HG02678 (cell line): ENCODE measurements at regions not wholly inside any gene's neighbourhood (a gene's known extent, or its start where the extent isn't known, plus 50 kb on each side); places are given as distances from the start of the nearest gene placed in this dataset.
"Not testable (repeated sequence)": the region's sequence is repeated elsewhere in the genome, so short reads cannot be mapped to it uniquely, and the experiment has no call there.

ENCODE experiments used
- ATAC-seq: cut with Tn5 transposase; IDR thresholded peaks from one replicate; pipeline ENCODE4 v1.9.1; 2021; ENCODE audit warnings: mild to moderate bottlenecking, moderate library complexity; ENCODE audit not compliant: unreplicated experiment

DNA sequence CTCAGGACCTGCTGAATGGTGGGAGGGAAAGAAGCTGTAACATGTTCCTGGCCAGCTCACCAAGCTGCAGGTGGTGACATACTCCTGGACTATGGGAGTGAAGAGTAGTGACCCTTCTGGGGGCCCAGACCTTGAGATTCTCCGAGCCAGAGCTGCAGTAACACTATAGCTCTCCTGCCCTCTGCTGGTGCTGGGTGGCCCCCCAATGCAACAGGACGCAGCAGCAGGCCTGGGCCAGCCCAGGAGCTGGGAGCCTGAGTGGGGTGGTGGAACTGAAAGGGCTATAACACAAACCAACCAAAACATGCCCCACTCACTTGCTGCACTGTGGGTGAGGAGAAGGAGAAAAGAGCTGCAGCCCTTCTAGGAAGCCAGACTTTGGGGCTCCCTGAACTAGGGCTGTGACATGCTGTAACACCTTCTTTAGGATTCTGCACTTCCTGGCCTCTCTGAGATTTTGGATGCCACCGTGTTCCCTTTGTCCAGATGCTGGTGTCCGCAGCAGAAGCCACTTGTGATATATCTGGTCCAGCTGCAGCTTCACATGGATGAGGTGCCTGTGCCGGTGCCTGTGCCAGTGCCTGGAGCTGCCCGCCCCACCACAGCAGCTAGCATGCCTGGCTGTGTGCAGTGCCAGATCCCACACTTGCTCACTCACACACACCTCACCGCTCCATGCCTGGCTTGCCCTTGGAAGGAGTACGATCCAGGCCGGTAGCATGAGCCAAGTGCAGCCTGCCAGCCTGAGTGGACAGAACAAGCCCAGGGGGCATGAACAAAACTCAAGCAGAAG is 636.8 kb upstream of the KCNMB2 start:
- ATAC-seq: no peak

- ATAC-seq: no peak
Observed at GRCh38 chr3:177902876-177903275, 633.4 kb upstream of the KCNMB2 start.

DNA sequence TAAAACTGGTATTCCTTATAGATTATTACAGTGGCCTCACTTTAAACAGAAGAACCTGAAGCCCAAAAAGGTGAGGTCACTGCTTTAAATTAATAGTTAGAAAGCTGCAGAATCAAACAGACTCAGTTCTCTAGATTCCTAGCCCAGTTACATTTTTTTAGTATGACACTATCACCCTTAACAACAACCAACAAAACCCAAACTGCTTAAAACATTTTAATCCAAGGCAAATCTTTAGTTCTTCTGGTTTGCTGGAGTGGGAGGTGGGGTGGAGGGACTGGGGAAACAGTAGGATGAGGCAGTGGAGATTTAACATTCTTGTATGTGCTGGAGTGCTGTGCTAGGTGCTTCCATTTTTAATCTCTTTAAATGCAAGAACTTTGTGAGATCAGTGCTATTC is 631.6 kb upstream of the KCNMB2 start:
- ATAC-seq: no peak

GRCh38 chr3:177905173-177906125 is 630.8 kb upstream of the KCNMB2 start:
- ATAC-seq: no peak

DNA sequence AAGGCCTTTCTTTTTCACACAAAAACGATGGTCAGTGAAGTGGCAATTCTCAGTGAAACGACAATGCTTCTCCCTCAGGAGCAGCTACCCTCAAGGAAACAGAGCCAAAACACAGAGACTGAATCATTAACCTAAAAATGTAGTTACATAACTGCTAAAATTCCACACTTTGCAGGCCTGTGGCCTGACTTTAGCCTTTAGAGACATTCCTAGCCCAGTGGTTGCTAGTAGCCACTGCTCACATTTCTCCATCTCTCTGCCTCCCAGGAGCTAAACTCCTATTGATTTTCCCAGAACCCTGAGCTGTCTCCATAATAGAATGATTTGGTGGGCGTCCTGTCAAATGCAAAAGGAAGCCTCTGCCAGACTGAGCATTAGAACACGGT is 630.1 kb upstream of the KCNMB2 start:
- no peak for ATAC-seq

DNA sequence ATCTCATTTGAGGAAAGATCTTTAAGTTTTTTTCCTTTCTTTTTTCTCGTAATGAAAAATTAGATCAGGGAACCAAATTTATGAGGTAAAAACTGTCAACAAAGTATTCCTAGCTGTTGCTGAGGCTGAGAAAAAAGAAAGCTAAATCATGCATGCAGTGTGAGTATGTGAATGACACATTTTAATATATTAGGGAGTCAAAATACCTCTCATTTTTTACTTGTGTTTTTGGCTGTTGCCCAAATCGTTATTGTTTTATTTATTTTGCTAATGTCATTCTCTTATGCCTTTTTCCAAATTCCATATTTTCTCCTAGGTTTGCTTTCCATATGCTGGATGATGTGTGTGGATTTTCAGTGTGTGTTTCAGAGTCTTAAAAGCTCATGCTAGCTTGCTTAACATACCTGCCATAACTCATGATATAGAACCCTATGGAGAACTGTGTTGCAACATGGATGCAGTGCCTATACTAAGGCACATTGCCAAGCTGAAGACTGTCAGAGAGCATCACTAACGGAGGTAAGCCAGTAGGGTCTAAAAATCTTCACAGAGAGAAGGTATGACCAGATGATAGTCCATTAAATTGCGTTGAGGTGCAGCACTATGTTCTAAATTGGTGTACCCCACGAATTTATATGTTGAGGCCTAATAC is 629.5 kb upstream of the KCNMB2 start:
- ATAC-seq: no peak

DNA sequence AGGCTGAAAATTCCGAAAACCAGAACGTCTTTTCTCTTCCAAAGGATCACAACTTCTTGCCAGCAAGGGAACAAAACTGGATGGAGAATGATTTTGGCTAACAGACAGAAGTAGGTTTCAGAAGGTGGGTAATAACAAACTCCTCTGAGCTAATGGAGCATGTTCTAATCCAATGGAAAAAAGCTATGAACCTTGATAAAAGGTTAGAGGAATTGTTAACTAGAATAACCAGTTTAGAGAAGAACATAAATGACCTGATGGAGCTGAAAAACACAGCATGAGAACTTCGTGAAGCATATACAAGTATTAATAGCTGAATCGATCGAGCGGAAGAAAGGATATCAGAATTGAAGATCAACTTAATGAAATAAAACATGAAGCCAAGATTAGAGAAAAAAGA is 626.7 kb upstream of the KCNMB2 start:
- ATAC-seq: not testable (repeated sequence)

- ATAC-seq: no peak
Observed at GRCh38 chr3:177914224-177914623, 622.0 kb upstream of the KCNMB2 start.

DNA sequence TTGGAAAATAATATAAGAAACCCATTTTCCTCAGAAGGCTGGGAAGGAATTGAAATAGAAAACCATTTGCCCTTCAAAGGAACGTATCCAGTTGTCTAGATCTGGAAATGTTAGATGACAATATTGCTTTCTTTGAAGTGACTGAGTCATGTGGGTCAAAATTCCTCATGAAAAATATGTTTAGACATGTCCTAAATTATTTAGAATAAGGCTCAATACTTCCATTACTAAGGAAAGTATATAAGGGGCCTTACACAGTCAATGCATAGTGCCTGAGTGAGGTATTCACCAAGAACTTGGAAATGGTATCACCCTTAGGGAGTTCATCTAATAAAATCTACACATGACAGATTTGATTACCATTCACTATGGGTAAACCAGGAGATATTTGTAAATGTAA is 619.8 kb upstream of the KCNMB2 start:
- ATAC-seq: no peak

- ATAC-seq: no peak
Observed at GRCh38 chr3:177917234-177917861, 618.9 kb upstream of the KCNMB2 start.

- ATAC-seq: no peak
Observed at GRCh38 chr3:177921153-177921552, 615.1 kb upstream of the KCNMB2 start.

- ATAC-seq: no peak
Observed at GRCh38 chr3:177924261-177924660, 612.0 kb upstream of the KCNMB2 start.

DNA sequence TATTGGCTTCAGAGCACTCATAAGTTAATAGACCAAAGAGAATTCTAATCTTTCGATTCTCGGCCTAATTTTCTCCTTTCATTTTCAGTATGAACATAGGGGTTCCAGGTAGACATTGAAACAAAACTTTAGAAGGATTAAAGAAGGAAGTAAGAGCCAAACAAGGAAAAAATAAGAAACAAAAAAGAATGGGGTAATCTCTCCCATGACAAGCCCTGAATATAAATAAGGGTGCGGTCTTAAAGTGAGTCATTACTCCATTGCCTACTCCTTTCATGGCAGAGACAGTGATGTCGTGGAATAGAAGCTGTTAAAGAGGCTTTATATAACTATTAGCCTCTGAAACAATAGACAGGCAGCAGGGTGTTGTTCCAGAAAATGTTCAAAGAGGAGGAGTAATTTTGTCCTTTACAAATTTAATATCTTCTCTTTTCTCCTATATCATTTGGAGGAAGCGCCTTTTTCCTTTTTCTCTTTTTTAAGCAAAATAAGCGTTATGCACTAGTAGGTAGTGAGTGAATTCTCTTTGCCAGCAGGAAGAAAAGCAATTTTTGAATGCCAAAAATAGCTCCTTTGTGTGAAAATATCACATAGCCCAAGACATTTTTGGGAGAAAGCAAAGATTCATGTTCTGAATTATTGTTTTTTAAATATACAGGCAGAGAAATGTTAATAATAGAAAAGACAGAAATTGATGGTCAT is 607.9 kb upstream of the KCNMB2 start:
- ATAC-seq: peak; percentile 80

- ATAC-seq: no peak
Observed at GRCh38 chr3:177929310-177929709, 606.9 kb upstream of the KCNMB2 start.

DNA sequence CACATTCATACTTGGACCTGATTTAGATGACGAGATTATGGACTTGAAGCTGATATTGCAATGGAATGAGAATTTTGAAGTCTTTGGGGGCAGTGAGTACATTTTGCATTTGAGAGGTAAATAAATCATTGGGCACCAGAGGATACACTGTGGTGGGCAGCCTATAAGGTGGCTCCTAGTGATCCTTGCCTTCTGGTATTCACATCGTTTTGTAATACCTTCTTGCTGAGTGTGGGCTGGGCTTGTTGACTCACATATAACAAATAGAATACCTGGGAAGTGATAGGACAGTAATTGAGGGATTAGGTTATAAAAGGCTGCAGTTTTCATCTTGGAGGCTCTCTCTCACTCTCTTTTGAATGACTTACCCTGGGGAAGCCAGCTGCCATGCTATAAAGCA is 605.5 kb upstream of the KCNMB2 start:
- ATAC-seq: no peak

DNA sequence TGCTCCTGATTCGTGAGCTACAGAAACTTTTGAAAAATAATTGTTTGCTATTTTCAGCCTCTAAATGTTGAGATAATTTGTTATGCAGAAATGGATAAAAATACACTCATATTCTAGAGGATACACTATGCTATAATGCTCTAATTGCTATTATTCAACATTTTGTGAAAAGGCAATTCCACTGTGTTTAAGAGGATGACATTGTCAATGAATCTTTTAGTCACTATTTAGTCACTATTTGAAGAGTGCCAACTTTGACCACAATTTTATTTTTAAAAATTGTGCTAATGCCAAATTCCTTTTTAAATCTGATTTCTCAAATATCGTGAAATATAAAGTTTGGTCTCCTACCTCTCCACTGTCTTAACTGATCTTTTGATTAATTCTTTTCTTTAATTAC is 604.9 kb upstream of the KCNMB2 start:
- no peak for ATAC-seq

GRCh38 chr3:177932346-177932745 is 603.9 kb upstream of the KCNMB2 start:
- ATAC-seq: no peak

DNA sequence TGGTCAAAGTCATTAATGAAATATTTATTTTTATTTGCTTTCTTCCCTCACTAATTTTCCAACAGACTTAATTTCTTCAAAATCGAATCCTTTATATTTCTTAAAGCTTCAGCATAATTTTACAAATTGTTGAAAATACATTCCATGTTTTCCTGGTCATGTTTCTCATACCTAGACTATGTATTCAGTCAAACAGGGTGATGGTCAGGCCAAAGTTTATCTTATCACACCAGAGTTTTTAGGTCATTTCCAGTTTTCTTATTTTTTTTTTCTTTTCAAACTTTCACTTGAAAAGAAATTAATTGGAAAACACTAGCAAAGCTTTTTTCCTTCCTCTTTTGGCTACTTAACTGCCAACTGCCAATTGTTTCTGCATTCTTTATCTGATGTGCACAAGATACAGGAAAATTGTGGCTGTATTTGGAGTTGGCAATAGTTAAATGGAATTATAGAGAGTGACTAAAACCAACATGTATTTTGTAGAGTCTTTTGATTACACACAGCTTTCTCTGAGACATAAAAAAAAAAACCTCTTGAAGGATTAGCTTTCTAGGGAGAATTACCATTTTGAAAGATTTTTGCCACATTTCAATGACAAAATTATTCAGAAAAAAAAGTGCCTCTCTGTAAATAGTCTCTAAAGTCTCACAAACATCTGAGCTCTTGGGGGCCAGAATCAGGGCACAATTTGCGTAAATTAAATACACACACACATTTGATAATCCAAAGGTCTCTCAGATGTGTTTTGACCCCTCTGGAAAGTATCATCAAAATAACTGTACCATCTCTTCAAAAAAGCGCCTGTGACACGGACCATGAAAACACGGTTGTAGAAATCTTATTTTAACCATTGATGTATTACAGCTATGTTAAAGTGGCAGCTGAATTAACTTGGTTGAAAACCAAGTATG is 603.2 kb upstream of the KCNMB2 start:
- ATAC-seq: no peak
